GM19328 (cell line): ENCODE measurements at regions not wholly inside any gene's neighbourhood (a gene's known extent, or its start where the extent isn't known, plus 50 kb on each side); places are given as distances from the start of the nearest gene placed in this dataset.

Experiments
- ATAC-seq: cut with Tn5 transposase; IDR thresholded peaks from one replicate; pipeline ENCODE4 v1.9.1; 2021; ENCODE audit warnings: mild to moderate bottlenecking, moderate library complexity; ENCODE audit not compliant: unreplicated experiment

- ATAC-seq, result no peak
Measured at GRCh38 chr10:4775808-4776207, 50.2 kb upstream of the AKR1E2 start.

- no peak for ATAC-seq
Measured at GRCh38 chr10:4772202-4772570, 53.8 kb upstream of the AKR1E2 start.

GRCh38 chr10:4771554-4772201 lies 54.3 kb upstream of the AKR1E2 start:
- no peak for ATAC-seq

DNA sequence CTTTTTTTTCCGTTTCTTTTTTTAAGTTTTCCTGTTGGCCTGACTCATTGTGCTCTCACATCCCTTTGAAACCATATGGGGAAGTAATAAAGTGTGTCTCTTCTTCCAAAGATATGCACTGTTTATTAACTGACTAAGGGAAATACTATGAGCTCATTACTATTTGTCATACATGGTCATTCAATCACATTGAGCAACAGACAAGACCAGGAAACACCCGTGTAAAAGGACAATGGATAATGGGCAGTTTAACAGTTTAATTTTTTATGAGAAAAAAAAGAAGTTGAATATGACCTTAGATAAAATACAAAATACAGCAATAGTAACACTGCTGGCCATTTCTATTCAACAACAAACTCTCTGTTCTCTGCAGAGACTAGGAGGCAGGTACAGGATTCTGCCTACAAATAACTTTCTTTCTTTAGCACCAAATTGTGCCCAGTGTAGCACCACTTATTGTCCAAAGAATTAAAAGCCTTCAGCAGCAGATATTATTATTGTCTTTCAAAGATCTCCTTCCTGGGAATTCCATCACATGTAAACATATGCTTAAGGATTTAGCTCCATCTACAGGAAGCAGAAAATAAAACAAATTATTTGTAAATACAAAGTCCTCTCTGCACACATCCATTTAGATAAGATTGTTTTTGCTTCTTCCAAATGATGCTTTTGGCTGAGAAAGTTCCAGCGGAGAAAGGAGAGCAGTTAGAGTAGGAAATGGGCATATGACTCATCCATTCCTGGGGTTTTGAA lies 55.0 kb upstream of the AKR1E2 start:
- ATAC-seq, result no peak

DNA sequence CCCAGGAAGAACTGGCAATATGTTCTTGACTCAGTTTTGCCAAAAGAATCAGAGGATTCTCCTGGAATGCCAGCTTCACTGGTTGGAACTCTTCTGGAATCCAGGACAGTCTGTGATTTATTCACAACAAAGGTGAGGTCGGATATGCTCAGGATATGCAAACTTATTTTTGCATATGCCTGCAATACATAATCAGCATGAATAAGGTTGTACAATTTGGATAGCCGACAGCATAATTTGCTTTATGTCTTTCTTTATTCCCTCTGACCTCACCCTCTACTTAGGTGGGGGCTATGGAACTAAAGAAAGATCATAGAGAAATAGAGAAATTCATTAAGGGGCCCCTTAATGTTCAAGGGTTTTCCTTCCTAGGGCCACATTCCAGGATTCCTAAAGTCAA lies 57.6 kb upstream of the AKR1E2 start:
- no peak for ATAC-seq

GRCh38 chr10:4767033-4767814 lies 58.8 kb upstream of the AKR1E2 start:
- ATAC-seq, result no peak

DNA sequence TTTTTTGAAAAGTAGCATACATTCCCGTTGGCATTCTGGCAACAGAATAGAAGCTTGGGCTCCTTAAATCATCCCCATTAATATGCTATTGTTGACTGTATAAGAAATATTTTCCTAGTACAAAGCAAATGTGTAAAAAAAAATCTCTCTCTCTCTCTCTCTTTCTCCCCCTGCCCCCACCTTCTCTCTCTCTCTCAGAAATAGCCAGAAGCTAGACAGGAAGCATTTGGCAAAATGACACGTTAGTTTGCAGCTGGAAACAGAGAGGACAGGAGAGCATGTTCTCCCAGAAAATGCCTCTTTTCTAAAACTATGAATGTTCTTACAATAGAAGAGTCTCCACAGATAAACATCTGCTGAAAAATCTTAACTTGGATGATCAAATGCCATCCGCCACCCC lies 59.6 kb upstream of the AKR1E2 start:
- no peak for ATAC-seq

GRCh38 chr10:4765428-4765827 lies 60.6 kb upstream of the AKR1E2 start:
- ATAC-seq, result no peak

- ATAC-seq, result no peak
Measured at GRCh38 chr10:4763960-4764428, 62.0 kb upstream of the AKR1E2 start.

GRCh38 chr10:4763513-4763912 lies 62.5 kb upstream of the AKR1E2 start:
- no peak for ATAC-seq

GRCh38 chr10:4758256-4758655 lies 67.8 kb upstream of the AKR1E2 start:
- ATAC-seq, result no peak

GRCh38 chr10:4755286-4755989 lies 70.6 kb upstream of the AKR1E2 start:
- no peak for ATAC-seq

- no peak for ATAC-seq
Measured at GRCh38 chr10:4754143-4754542, 71.9 kb upstream of the AKR1E2 start.

GRCh38 chr10:4751211-4751610 lies 74.8 kb upstream of the AKR1E2 start:
- ATAC-seq, result no peak

DNA sequence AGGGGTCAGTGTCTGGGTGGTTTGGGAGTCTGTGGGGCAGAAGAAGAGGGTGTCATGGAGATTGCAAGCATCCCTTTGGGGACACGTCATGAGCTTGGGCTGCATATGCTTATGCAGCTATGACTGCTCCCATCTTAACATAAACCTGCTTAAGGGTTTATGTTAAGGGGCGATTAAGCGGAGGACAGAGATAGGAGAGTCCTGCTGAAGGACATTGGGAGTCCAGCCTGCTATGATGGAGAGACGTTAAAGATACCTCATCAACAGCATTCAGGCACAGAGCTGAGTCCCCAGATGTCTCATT lies 76.8 kb upstream of the AKR1E2 start:
- ATAC-seq, result no peak

- ATAC-seq, result no peak
Measured at GRCh38 chr10:4748491-4749270, 77.3 kb upstream of the AKR1E2 start.

DNA sequence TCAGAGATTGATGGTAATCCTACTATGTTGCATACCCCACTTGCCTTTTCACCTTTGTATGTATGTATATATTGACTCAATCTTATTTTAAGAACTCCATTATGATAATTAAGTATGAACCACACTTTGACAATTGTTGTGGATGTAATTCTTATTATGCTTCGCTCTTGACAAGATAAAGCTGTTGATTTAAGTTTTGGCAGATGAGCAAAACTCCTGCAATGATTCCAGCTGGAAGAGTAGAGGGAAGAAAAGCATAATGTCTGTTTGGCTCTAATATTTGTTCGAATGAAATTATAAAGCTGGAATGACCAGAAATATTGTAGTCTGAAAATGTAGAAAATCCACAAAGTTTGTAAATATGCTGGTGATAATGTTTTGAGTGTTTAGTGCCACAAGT lies 83.8 kb upstream of the AKR1E2 start:
- no peak for ATAC-seq

- no peak for ATAC-seq
Measured at GRCh38 chr10:4740471-4740870, 85.5 kb upstream of the AKR1E2 start.

DNA sequence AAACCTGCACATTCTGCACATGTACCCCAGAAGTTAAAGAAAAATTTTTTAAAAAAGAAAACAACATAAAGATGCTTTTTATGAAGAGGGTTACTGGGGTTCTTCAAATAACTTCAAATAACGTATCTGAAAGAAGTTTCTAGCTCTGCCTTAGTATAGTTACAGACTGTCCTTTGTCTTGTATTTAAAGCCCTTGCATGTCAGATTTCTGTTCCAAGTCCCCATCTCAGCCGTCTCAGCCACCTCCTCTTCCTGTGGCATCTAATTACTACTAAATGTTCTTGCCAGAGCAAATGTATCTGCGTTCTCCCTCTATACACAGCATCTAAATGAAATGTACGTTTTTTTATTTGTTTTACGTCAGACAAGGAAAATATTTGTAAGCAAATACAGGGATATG lies 89.4 kb upstream of the AKR1E2 start:
- ATAC-seq, result no peak

- no peak for ATAC-seq
Measured at GRCh38 chr10:4736183-4736582, 89.8 kb upstream of the AKR1E2 start.

DNA sequence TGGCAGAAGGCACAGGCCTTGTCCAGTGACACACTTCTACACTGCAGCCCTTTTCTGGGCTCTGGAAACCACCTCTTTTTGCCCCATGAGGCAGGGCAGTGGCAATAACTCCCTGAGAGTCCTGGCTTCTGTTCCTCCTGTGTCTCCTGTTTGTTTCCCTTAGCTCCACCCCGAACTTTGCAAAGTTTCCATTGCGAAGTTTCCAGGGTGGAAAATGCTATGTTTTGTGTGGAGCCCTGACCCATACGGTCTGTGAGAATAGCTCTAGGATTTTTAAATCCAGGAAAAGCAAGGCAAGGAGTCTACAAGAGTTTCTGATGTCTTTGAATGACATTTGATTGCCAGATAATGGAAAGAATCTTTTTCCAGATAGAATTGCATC lies 92.2 kb upstream of the AKR1E2 start:
- ATAC-seq, result no peak
